ENCODE measurements at regions not wholly inside any gene's neighbourhood (a gene's known extent, or its start where the extent isn't known, plus 50 kb on each side); places are given as distances from the start of the nearest gene placed in this dataset.

GRCh38 chr11:42768576-42768975 lies 543.2 kb upstream of the API5 start:
- 2% methylated on average over 2 of the region's 2 CpGs for WGBS (ENCODE audit: low lambda C conversion rate)
- CTCF ChIA-PET (ENCODE audit: low intra/inter-chr PET ratio, low total read pairs), result interaction anchor here (1.1 kb wide), 1 partner anchor 253 kb away, joined by 3 read pairs; no protein-coding TSS in a partner anchor
- Histone ChIP-seq H3K27me3 (ENCODE audit: control insufficient read depth in 1 of 2, insufficient read depth in 2 of 2, low read length in 2 of 2) (no peaks in the 10 kb centered on the region), H3K4me1 (ENCODE audit: insufficient read depth, low read length) (no peaks in the 10 kb centered on the region), H2AFZ (ENCODE audit: low read length) (no peak overlapping the region), H3K79me2 (ENCODE audit: insufficient read depth, low read length) (no peaks in the 10 kb centered on the region), H3K4me3 (replicated peaks in 1 of 3; ENCODE audit: insufficient read depth in 1 of 3, low read depth in 2 of 3, low read length in 3 of 3) (no peak overlapping the region), H3K27ac (ENCODE audit: extremely low read length, insufficient read depth, low read length) (no peak overlapping the region), H3K9me3 (ENCODE audit: low read length) (no peaks in the 10 kb centered on the region), H3K4me2 (ENCODE audit: low read depth, low read length) (no peak overlapping the region), H4K20me1 (ENCODE audit: insufficient read depth, low read length) (no peaks in the 10 kb centered on the region), H3K36me3 (replicated peaks in 1 of 2; ENCODE audit: control insufficient read depth in 1 of 2, insufficient read depth in 2 of 2, low read length in 2 of 2) (no peaks in the 10 kb centered on the region), H3K9ac (ENCODE audit: insufficient read depth, low read depth, low read length) (no peak overlapping the region)
- intact Hi-C loops (cut with micrococcal nuclease; ENCODE audit: unreplicated experiment), result no loop called here
- POLR2A ChIA-PET, result no interaction called here
- BruUV-seq (replicated peaks), result no TSS peak
- DNase-seq (ENCODE audit: low spot score) (no peak), ATAC-seq (no peak), FAIRE-seq (no peak)
- in situ Hi-C loops (cut with HindIII; ENCODE audit: extremely low pct_ligation_motif_present, low pct_unique_long_range_greater_than_20kb), result loop anchor here (25.0 kb wide), 1 partner anchor 269 kb away; no protein-coding TSS in a partner anchor
- TF ChIP-seq ZFP82 (CRISPR knock-in tag; IDR thresholded peaks at IDR 0.05; ENCODE audit: borderline replicate concordance), result no peak
- TF ChIP-seq GZF1 (CRISPR knock-in tag; IDR thresholded peaks at IDR 0.05), result no peak
- TF ChIP-seq NR3C1 (CRISPR knock-in tag; IDR thresholded peaks at IDR 0.05), result no peak
- no peak for TF ChIP-seq SNRNP70 (IDR thresholded peaks at IDR 0.05; ENCODE audit: low read depth, low read length)
- no peak for TF ChIP-seq ZSCAN31 (CRISPR knock-in tag; IDR thresholded peaks at IDR 0.05; ENCODE audit: low read depth)
- no peak for TF ChIP-seq ZNF441 (CRISPR knock-in tag; IDR thresholded peaks at IDR 0.05; ENCODE audit: borderline replicate concordance)
- TF ChIP-seq MED8 (CRISPR knock-in tag; IDR thresholded peaks at IDR 0.05; ENCODE audit: insufficient replicate concordance), result no peak
- TF ChIP-seq ZBTB1 (CRISPR knock-in tag; IDR thresholded peaks at IDR 0.05; ENCODE audit: borderline replicate concordance), result no peak
- no peak for TF ChIP-seq ZNF343 (CRISPR knock-in tag; IDR thresholded peaks at IDR 0.05)
- TF ChIP-seq ZNF572 (CRISPR knock-in tag; IDR thresholded peaks at IDR 0.05), result no peak
